Transverse colon (tissue), 4 donors: ENCODE measurements at regions not wholly inside any gene's neighbourhood (a gene's known extent, or its start where the extent isn't known, plus 50 kb on each side); places are given as distances from the start of the nearest gene placed in this dataset.

Experiments used
- DNase-seq: peaks from one replicate; pipeline ENCODE4 v3.0.0-alpha.2; 2019
- H3K27ac ChIP-seq, 4 donors: fragments of 200-600 bp; sonication (generic); 2 replicates each; pipeline ENCODE4 v1.5.1; 2016 to 2018; ENCODE audit warnings: inconsistent platforms in 4 of 4
- H3K27me3 ChIP-seq: fragments of 200-600 bp; sonication (generic); 2 replicates; pipeline ENCODE4 v1.5.1; 2017; ENCODE audit warnings: inconsistent platforms
- H3K36me3 ChIP-seq, 4 donors: fragments of 200-600 bp; sonication (generic); 2 replicates each; pipeline ENCODE4 v1.5.1; 2017 to 2019; ENCODE audit warnings: inconsistent platforms in 4 of 4
- H3K4me1 ChIP-seq, 4 donors: fragments of 200-600 bp; sonication (generic); 2 replicates each; pipeline ENCODE4 v1.5.1; 2017 to 2020; ENCODE audit warnings: inconsistent platforms in 4 of 4
- H3K4me3 ChIP-seq, 4 donors: fragments of 200-600 bp; sonication (generic); 1 replicate in 1 of 4; 2 replicates in 3 of 4; pipeline versions ENCODE4 v1.5.1 to v1.6.1; 2017 to 2019; ENCODE audit warnings: inconsistent platforms in 4 of 4
- H3K9me3 ChIP-seq, 2 donors: fragments of 200-600 bp; sonication (generic); 2 replicates each; pipeline ENCODE4 v1.5.1; 2017 to 2019; ENCODE audit warnings: inconsistent platforms in 2 of 2
- CTCF ChIP-seq, 5 experiments: fragments of 200-600 bp in 3 of 5; fragments of 450-650 bp in 2 of 5; sonication (generic) in 3 of 5; IDR thresholded peaks; 1 replicate in 2 of 5; 2 replicates in 3 of 5; pipeline ENCODE4 v1.5.1; 2016 to 2017; ENCODE audit warnings: antibody characterized with exemption in 5 of 5, inconsistent platforms in 3 of 5, mild to moderate bottlenecking in 2 of 5, moderate library complexity in 1 of 5
- EP300 ChIP-seq: sonication (generic); formaldehyde crosslinking; IDR thresholded peaks from one replicate; pipeline ENCODE4 v1.6.1; 2017; ENCODE audit warnings: antibody characterized with exemption, low read depth
- POLR2A ChIP-seq: fragments of 450-650 bp; IDR thresholded peaks from one replicate; pipeline ENCODE4 v1.6.1; 2016; ENCODE audit warnings: antibody characterized with exemption, mild to moderate bottlenecking, moderate library complexity
- POLR2AphosphoS5 ChIP-seq, 3 donors: sonication (generic); formaldehyde crosslinking; IDR thresholded peaks; one replicate each; pipeline ENCODE4 v1.6.1; 2016; ENCODE audit warnings: antibody characterized with exemption in 3 of 3
- WGBS, 2 donors: methylation state at CpG; one replicate each; pipeline ENCODE4 v1.1.5; 2018; ENCODE audit warnings: low coverage in 1 of 2; 5-methylcytosine and 5-hydroxymethylcytosine counted together
- in situ Hi-C, 4 donors: fragments of 200-750 bp; cut with MboI; loops; one replicate each; pipeline versions ENCODE4 v1.15.0 to v1.15.1; 2017; ENCODE audit warnings: low sequenced_read_pairs in 3 of 4, low pct_ligation_motif_present in 1 of 4, low pct_unique_long_range_greater_than_20kb in 1 of 4
- intact Hi-C: fragments of 100-400 bp; cut with DNase I; formaldehyde crosslinking; loops from one replicate; pipeline ENCODE4 v1.15.1; 2023; ENCODE audit warnings: low total_unique reads

GRCh38 chr2:5751873-5752482 lies 59.8 kb downstream of the SOX11 start:
- H3K4me3 ChIP-seq, result no peak overlapping the region
- H3K9me3 ChIP-seq, result no peaks in the 10 kb centered on the region
- no peaks in the 10 kb centered on the region for H3K4me1 ChIP-seq
- H3K36me3 ChIP-seq, result no peaks in the 10 kb centered on the region
- in situ Hi-C loops (no loop called here), intact Hi-C loops (no loop called here)
- H3K27me3 ChIP-seq, result no peaks in the 10 kb centered on the region
- no peak for TF ChIP-seq EP300
- no peak for TF ChIP-seq POLR2A
- TF ChIP-seq CTCF (IDR thresholded peaks at IDR 0.05), result no peak
- TF ChIP-seq POLR2AphosphoS5 (IDR thresholded peaks at IDR 0.05), result no peak
- H3K27ac ChIP-seq, result no peak overlapping the region
- no peak for DNase-seq
- 78 to 100% methylated on average over 1 to 5 of the region's 5 CpGs for WGBS, 2 donors

- H3K4me3 ChIP-seq, result no peak overlapping the region
- DNase-seq, result no peak
- no peaks in the 10 kb centered on the region for H3K36me3 ChIP-seq
- H3K27ac ChIP-seq, result no peak overlapping the region
- H3K9me3 ChIP-seq, result no peaks in the 10 kb centered on the region
- WGBS, 2 donors, result 55 to 58% methylated on average over 2 to 15 of the region's 15 CpGs
- H3K27me3 ChIP-seq, result no peaks in the 10 kb centered on the region
- TF ChIP-seq POLR2AphosphoS5 (IDR thresholded peaks at IDR 0.05) (no peak), CTCF (IDR thresholded peaks at IDR 0.05) (no peak), POLR2A (no peak), EP300 (no peak)
- H3K4me1 ChIP-seq, result no peaks in the 10 kb centered on the region
- in situ Hi-C loops (no loop called here), intact Hi-C loops (no loop called here)
Observed at GRCh38 chr2:5756272-5756671, 64.1 kb downstream of the SOX11 start.

GRCh38 chr2:5758346-5758745 lies 66.2 kb downstream of the SOX11 start:
- intact Hi-C loops, result no loop called here
- WGBS, 2 donors, result 53 to 91% methylated on average over 3 to 5 of the region's 5 CpGs

GRCh38 chr2:5759949-5760348 lies 67.8 kb downstream of the SOX11 start:
- 68 to 72% methylated on average over 3 of the region's 3 CpGs for WGBS, 2 donors
- in situ Hi-C loops, result no loop called here

More at GRCh38 chr2:5758346-5758745, 66.2 kb downstream of the SOX11 start:
- in situ Hi-C loops, result no loop called here
- Histone ChIP-seq H3K27me3 (no peaks in the 10 kb centered on the region), H3K27ac (no peak overlapping the region), H3K9me3 (no peaks in the 10 kb centered on the region), H3K4me1 (no peaks in the 10 kb centered on the region), H3K4me3 (no peak overlapping the region), H3K36me3 (no peaks in the 10 kb centered on the region)
- TF ChIP-seq EP300 (no peak), POLR2AphosphoS5 (IDR thresholded peaks at IDR 0.05) (no peak), POLR2A (no peak), CTCF (IDR thresholded peaks at IDR 0.05) (no peak)
- no peak for DNase-seq

More at GRCh38 chr2:5759949-5760348, 67.8 kb downstream of the SOX11 start:
- no peak overlapping the region for H3K4me3 ChIP-seq
- TF ChIP-seq EP300 (no peak), POLR2A (no peak), CTCF (IDR thresholded peaks at IDR 0.05) (no peak), POLR2AphosphoS5 (IDR thresholded peaks at IDR 0.05) (no peak)
- H3K36me3 ChIP-seq, result no peaks in the 10 kb centered on the region
- H3K9me3 ChIP-seq, result no peaks in the 10 kb centered on the region
- intact Hi-C loops, result no loop called here
- H3K27me3 ChIP-seq, result no peaks in the 10 kb centered on the region
- H3K4me1 ChIP-seq, result no peaks in the 10 kb centered on the region
- DNase-seq, result no peak
- no peak overlapping the region for H3K27ac ChIP-seq
